Lower leg skin (tissue), 4 donors: ENCODE measurements at regions not wholly inside any gene's neighbourhood (a gene's known extent, or its start where the extent isn't known, plus 50 kb on each side); places are given as distances from the start of the nearest gene placed in this dataset.

ENCODE experiments used
- DNase-seq, 2 donors: peaks; one replicate each; pipeline ENCODE4 v3.0.0-alpha.2; 2019; ENCODE audit warnings: low spot score in 2 of 2
- H3K4me3 ChIP-seq: fragments of 200-600 bp; sonication (generic); 2 replicates; pipeline ENCODE4 v1.5.1; 2017; ENCODE audit warnings: mild to moderate bottlenecking, low read depth; ENCODE audit not compliant: poor library complexity, severe bottlenecking
- POLR2A ChIP-seq, 2 donors: fragments of 450-650 bp; IDR thresholded peaks; one replicate each; pipeline ENCODE4 v1.6.1; 2016 to 2017; ENCODE audit warnings: antibody characterized with exemption in 2 of 2, mild to moderate bottlenecking in 1 of 2, moderate library complexity in 1 of 2
- WGBS, 2 donors: methylation state at CpG; one replicate each; pipeline ENCODE4 v1.1.5; 2018; 5-methylcytosine and 5-hydroxymethylcytosine counted together
- intact Hi-C: fragments of 100-400 bp; cut with DNase I; formaldehyde crosslinking; loops from one replicate; pipeline ENCODE4 v1.15.0; 2023; ENCODE audit warnings: low total_unique reads
- TF ChIP-seq, protein P1 (sequence below), 3 donors: fragments of 450-650 bp; IDR thresholded peaks; one replicate each; pipeline ENCODE4 v1.5.1; 2016; ENCODE audit warnings: antibody characterized with exemption in 3 of 3, mild to moderate bottlenecking in 3 of 3, moderate library complexity in 2 of 3

DNA sequence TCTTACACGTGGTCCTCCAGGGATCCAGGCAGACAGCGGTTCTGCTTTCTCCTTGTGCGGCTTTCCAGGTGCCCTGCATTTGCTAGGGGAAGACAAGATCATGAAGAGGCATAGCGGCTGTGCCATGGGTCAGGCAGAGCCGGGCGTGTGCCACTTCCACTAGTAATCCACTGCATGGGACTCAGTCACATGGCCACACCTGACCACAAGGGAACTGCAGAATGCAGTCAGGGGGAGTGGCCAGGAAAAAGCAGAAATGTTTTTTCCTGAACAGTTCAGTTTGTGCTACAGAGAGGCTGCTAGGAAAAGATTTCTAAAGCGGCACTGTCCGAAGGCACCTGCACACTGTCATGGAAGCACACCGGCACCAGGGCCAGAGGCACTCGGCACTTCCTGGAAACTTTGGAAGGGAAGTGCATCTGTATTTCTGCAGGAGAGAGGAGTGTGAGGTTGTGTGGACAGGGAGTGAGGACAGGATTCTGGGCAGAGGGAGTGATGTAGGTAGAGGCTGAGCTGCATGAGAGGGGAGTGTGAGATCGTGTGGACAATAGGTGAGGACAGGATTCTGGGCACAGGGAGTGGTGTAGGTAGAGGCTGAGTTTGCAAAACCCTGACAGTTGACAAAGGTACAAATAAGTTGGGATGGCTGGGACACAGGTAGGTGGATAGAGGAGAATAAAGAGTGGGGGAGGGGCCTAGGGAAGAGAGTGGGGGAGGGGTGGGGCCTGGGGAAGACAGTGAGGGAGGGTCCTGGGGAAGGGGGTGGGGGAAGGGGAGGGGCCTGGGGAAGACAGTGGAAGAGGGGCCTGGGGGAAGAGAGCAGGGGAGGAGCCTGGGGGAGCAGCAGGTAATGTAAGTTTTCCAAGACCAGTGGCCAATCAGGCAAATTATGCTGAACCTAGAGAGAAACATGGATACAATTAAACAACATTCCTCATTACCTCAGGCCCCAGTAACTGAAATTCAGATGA is 1436.3 kb downstream of the TBC1D22A start:
- DNase-seq: no peak
- no peak overlapping the region for H3K4me3 ChIP-seq
- TF ChIP-seq, protein P1, sequence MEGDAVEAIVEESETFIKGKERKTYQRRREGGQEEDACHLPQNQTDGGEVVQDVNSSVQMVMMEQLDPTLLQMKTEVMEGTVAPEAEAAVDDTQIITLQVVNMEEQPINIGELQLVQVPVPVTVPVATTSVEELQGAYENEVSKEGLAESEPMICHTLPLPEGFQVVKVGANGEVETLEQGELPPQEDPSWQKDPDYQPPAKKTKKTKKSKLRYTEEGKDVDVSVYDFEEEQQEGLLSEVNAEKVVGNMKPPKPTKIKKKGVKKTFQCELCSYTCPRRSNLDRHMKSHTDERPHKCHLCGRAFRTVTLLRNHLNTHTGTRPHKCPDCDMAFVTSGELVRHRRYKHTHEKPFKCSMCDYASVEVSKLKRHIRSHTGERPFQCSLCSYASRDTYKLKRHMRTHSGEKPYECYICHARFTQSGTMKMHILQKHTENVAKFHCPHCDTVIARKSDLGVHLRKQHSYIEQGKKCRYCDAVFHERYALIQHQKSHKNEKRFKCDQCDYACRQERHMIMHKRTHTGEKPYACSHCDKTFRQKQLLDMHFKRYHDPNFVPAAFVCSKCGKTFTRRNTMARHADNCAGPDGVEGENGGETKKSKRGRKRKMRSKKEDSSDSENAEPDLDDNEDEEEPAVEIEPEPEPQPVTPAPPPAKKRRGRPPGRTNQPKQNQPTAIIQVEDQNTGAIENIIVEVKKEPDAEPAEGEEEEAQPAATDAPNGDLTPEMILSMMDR (IDR thresholded peaks at IDR 0.05): no peak
- no peak for TF ChIP-seq POLR2A (IDR thresholded peaks at IDR 0.05)
- 68 to 69% methylated on average over 11 of the region's 11 CpGs for WGBS, 2 donors
- intact Hi-C loops: no loop called here

DNA sequence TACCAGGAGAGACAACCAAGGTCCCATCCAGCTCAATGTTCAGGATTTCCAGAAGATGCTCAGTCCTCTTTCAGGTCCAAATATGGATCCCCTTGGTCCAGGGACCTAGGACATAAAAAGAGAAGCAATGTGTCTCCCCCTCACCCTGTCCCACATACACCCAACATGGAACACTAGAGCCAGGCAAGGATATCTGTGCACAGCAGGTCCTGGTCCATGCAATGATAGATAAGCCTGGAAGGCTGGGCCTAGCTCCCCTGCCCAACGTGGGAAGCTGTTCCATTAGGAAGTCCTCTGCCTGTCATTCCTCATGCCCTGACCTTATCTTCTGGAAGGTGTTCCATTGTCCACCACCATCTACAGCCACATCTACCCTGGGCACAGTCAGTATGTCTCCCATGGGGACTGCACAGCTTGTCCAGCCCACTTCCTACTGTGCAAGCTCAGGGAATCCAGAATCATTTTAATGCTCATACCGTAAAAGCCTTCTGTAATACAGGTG is 1434.8 kb downstream of the TBC1D22A start:
- 86 to 88% methylated on average over 2 of the region's 2 CpGs for WGBS, 2 donors
- intact Hi-C loops: no loop called here
- TF ChIP-seq, protein P1 (IDR thresholded peaks at IDR 0.05): no peak
- TF ChIP-seq POLR2A (IDR thresholded peaks at IDR 0.05): no peak
- DNase-seq: no peak
- H3K4me3 ChIP-seq: no peak overlapping the region

DNA sequence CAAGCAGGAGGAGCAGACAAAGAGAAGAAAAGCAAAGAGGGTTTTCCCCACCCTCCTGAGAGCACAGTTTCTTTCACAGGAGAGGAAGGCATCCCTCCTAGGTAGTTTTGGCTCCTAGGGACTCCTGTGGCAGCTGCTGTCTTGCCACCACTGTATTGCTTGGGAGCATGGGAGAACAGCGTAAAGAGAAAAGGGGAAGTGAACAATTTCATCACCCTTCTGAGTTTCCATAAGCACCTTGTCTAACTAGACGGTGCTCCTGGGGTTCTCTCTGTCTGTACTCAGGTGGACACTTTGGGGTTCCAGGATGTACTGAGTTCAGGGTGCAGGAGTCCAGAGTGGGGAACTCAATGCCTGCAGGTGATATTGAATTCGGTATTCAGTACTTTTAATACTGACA is 1430.5 kb downstream of the TBC1D22A start:
- 74 to 81% methylated on average over 3 of the region's 3 CpGs for WGBS, 2 donors
- intact Hi-C loops: no loop called here
- no peak overlapping the region for H3K4me3 ChIP-seq
- peak in 1 of 2 donors; percentile 21 for DNase-seq
- no peak for TF ChIP-seq POLR2A (IDR thresholded peaks at IDR 0.05)
- TF ChIP-seq, protein P1 (IDR thresholded peaks at IDR 0.05): no peak

DNA sequence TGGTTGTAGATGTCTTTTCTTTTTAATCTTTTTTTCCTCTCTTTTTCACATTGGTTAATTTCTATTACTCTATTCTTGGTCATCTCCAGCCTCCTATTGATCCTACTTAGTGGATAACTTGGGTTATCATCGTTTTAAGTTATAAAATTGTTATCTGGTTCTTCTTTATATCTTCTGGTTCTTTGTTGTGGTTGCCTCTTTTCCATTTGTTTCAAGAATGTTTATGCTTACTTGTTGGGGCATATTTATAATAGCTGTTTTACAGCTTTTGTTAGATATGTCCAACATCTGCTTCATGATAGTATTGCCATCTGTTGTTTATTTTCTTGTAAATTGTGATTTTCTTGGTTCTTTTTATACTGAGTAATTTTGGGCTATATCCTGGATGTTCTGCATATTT is 1429.6 kb downstream of the TBC1D22A start:
- 54 to 63% methylated on average over 1 of the region's 1 CpG for WGBS, 2 donors
- H3K4me3 ChIP-seq: no peak overlapping the region
- intact Hi-C loops: no loop called here
- DNase-seq: no peak
- TF ChIP-seq POLR2A (IDR thresholded peaks at IDR 0.05): no peak
- TF ChIP-seq, protein P1 (IDR thresholded peaks at IDR 0.05): no peak

DNA sequence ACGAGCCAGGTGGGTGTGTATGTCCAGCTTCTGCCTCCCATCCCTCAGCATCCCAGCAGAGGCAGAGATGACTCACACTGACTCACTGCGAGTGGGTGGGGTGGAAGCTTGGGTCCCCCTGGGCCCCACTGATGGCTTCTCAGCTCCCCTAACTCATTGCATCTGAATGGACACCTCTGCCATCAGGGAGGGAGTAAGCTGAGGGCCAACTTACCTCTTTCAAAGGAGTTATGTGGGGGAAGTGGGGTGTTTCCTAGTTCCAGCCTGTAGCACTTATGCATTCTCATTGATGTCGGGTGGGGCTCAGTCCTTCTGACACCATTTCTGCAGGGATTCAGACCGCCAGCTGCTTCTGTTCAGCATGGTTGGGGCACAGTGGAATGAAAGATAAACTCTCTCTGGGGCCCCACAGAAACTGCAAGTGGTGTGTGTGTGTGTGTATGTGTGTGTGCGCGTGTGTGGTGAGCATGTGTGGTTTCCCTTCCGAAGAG is 1425.8 kb downstream of the TBC1D22A start:
- peak in 1 of 2 donors; percentile 85 for DNase-seq
- WGBS, 2 donors: 65 to 73% methylated on average over 7 of the region's 7 CpGs
- no peak overlapping the region for H3K4me3 ChIP-seq
- intact Hi-C loops: no loop called here
- no peak for TF ChIP-seq POLR2A (IDR thresholded peaks at IDR 0.05)
- TF ChIP-seq, protein P1 (IDR thresholded peaks at IDR 0.05): no peak
